Tibial artery (tissue), 4 donors: ENCODE measurements at regions not wholly inside any gene's neighbourhood (a gene's known extent, or its start where the extent isn't known, plus 50 kb on each side); places are given as distances from the start of the nearest gene placed in this dataset.
"Not testable (repeated sequence)": the region's sequence is repeated elsewhere in the genome, so short reads cannot be mapped to it uniquely, and the experiment has no call there.

Experiments used
- DNase-seq, 2 donors: peaks; one replicate each; pipeline ENCODE4 v3.0.0-alpha.2; 2019
- H3K27ac ChIP-seq, 2 donors: fragments of 200-600 bp; sonication (generic) in 1 of 2; 1 replicate in 1 of 2; 2 replicates in 1 of 2; pipeline ENCODE4 v1.5.1; 2018 to 2019; ENCODE audit warnings: mild to moderate bottlenecking in 1 of 2
- H3K27me3 ChIP-seq, 2 donors: fragments of 200-600 bp; sonication (generic) in 1 of 2; one replicate each; pipeline versions ENCODE4 v1.5.1 to v1.6.0; 2016 to 2019
- H3K36me3 ChIP-seq, 3 donors: fragments of 200-600 bp; sonication (generic) in 2 of 3; one replicate each; pipeline ENCODE4 v1.5.1; 2016 to 2019; ENCODE audit warnings: mild to moderate bottlenecking in 2 of 3
- H3K4me1 ChIP-seq, 4 donors: fragments of 200-600 bp; sonication (generic) in 2 of 4; 1 replicate in 3 of 4; 2 replicates in 1 of 4; pipeline ENCODE4 v1.5.1; 2016 to 2019
- H3K4me3 ChIP-seq, 2 donors: fragments of 200-600 bp; sonication (generic) in 1 of 2; 1 replicate in 1 of 2; 2 replicates in 1 of 2; pipeline ENCODE4 v1.5.1; 2018 to 2019; ENCODE audit warnings: mild to moderate bottlenecking in 2 of 2
- H3K9me3 ChIP-seq, 3 donors: fragments of 200-600 bp; sonication (generic) in 1 of 3; one replicate each; pipeline ENCODE4 v1.5.1; 2016 to 2019
- intact Hi-C: fragments of 100-400 bp; cut with DNase I; formaldehyde crosslinking; loops from one replicate; pipeline ENCODE4 v1.15.0; 2023; ENCODE audit warnings: low total_unique reads
- TF ChIP-seq, protein P1 (sequence below), 2 experiments: fragments of 200-600 bp in 1 of 2; fragments of 450-650 bp in 1 of 2; IDR thresholded peaks; one replicate each; pipeline ENCODE4 v1.5.1; 2017 to 2019; ENCODE audit warnings: antibody characterized with exemption in 2 of 2, mild to moderate bottlenecking in 1 of 2, moderate library complexity in 1 of 2

DNA sequence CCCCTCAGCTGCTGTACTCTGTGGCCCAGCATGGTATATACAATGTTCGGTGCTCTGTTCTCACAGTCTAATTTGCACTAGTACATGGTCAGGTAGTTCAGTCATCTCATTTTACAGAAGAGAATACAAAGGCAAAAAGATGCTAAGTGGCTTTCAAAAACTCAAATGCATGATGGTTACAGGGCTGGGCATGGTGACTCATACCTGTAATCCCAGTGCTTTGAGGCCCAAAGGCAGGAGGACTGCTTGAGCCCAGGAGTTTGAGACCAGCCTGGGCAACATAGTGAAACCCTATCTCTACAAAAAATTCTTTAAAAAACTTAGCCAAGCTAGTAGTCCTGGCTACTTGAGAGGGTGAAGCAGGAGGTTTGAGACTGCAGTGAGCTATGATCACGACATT is 210.5 kb upstream of the KIT start:
- intact Hi-C loops: no loop called here

DNA sequence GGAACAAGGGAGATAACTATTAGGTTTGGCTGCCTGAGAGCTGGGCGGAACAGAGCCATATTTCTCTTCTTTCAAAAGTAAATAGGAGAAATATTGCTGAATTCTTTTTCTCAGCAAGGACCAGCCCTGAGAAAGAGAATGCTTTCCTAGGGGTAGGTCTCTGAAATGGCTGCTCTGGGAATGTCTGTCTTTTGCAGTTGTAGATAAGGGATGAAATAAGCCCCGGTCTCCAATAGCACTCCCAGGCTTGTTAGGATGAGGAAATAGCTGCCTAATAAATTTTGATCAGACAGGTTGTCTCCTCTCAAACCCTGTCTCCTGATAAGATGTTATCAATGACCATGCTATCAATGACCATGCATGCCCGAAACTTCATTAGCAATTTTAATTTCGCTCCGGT is 207.8 kb upstream of the KIT start:
- DNase-seq: no peak
- Histone ChIP-seq H3K9me3 (peaks cover 0 to 11% (median 8%) of the 10 kb centered on the region in 3 donors), H3K4me3 (no peak overlapping the region), H3K27me3 (no peaks in the 10 kb centered on the region), H3K27ac (no peak overlapping the region), H3K36me3 (no peaks in the 10 kb centered on the region), H3K4me1 (no peaks in the 10 kb centered on the region)
- intact Hi-C loops: no loop called here
- TF ChIP-seq, protein P1, sequence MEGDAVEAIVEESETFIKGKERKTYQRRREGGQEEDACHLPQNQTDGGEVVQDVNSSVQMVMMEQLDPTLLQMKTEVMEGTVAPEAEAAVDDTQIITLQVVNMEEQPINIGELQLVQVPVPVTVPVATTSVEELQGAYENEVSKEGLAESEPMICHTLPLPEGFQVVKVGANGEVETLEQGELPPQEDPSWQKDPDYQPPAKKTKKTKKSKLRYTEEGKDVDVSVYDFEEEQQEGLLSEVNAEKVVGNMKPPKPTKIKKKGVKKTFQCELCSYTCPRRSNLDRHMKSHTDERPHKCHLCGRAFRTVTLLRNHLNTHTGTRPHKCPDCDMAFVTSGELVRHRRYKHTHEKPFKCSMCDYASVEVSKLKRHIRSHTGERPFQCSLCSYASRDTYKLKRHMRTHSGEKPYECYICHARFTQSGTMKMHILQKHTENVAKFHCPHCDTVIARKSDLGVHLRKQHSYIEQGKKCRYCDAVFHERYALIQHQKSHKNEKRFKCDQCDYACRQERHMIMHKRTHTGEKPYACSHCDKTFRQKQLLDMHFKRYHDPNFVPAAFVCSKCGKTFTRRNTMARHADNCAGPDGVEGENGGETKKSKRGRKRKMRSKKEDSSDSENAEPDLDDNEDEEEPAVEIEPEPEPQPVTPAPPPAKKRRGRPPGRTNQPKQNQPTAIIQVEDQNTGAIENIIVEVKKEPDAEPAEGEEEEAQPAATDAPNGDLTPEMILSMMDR (IDR thresholded peaks at IDR 0.05): no peak

More for the DNA sequence above, 210.5 kb upstream of the KIT start:
- TF ChIP-seq, protein P1 (IDR thresholded peaks at IDR 0.05): no peak
- Histone ChIP-seq H3K9me3 (peaks cover 0 to 11% (median 8%) of the 10 kb centered on the region in 3 donors), H3K27ac (no peak overlapping the region), H3K36me3 (no peaks in the 10 kb centered on the region), H3K4me3 (no peak overlapping the region), H3K27me3 (no peaks in the 10 kb centered on the region), H3K4me1 (no peaks in the 10 kb centered on the region)
- DNase-seq: no peak

DNA sequence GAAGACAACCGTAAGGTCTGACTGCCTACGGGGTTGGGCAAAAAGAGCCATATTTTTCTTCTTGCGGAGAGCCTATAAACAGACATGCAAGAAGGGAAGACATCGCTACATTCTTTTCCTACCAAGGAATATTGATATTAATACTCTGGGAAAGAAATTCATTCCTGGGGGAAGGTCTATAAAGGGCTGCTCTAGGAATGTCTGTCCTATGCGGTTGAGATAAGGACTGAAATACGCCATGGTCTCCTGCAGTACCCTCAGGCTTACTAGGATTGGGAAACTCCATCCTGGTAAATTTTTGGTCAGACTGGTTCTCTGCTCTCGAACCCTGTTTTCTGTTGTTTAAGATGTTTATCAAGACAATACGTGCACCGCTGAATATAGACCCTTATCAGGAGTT is 190.8 kb upstream of the KIT start:
- H3K27me3 ChIP-seq, H3K4me1 ChIP-seq, H3K4me3 ChIP-seq, H3K36me3 ChIP-seq, intact Hi-C loops, DNase-seq, H3K27ac ChIP-seq: not testable (repeated sequence)
- H3K9me3 ChIP-seq: peaks cover 0 to 20% (median 5%) of the 10 kb centered on the region in 3 donors

DNA sequence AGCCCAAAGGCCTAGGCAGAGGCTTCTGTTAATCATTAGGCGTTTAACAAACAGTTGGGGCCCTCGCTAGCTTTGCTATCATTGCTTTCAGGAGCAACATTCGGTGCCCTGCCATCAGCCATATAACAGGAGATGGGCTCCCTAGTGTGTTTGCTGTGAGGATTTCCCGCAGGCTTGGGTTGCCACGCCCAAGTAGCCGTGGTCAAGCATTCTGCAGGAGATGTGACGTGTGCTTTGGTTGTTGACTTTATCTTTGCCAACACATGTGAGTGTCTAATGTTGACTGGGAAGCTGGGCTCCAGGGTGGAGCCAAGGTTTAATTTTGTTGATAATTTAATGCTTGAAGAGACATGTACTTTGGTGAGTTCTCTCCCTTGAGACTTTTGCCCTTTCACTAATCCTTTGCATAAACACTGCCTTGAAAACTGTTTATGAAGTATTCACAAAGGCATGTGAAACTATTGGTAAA is 184.6 kb upstream of the KIT start:
- no peaks in the 10 kb centered on the region for H3K36me3 ChIP-seq
- TF ChIP-seq, protein P1 (IDR thresholded peaks at IDR 0.05): no peak
- H3K9me3 ChIP-seq: peaks cover 0 to 7% (median 0%) of the 10 kb centered on the region in 3 donors
- no peak for DNase-seq
- no peaks in the 10 kb centered on the region for H3K4me1 ChIP-seq
- no peak overlapping the region for H3K4me3 ChIP-seq
- no peak overlapping the region for H3K27ac ChIP-seq
- H3K27me3 ChIP-seq: no peaks in the 10 kb centered on the region
- intact Hi-C loops: no loop called here

DNA sequence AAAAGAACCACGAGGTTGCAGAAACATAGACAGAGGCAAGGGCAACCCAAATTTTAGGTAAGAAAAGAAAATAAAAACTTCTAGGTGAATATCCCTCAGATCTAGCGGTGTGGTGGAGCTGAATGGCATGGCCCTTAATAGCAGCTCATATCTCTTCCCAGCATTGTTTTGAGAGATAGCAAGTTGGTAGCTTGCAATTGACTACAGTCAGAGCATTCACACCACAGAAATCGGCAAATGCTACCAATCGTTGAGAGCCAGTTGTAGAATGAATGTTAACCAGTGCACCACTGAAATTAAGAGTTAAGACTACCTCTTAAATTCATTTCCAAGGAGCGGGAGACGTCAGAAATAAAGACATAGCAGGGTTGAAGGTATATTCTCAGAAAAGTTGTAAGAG is 184.0 kb upstream of the KIT start:
- TF ChIP-seq, protein P1 (IDR thresholded peaks at IDR 0.05): no peak
- Histone ChIP-seq H3K9me3 (peaks cover 0 to 3% (median 1%) of the 10 kb centered on the region in 3 donors), H3K4me3 (no peak overlapping the region)

DNA sequence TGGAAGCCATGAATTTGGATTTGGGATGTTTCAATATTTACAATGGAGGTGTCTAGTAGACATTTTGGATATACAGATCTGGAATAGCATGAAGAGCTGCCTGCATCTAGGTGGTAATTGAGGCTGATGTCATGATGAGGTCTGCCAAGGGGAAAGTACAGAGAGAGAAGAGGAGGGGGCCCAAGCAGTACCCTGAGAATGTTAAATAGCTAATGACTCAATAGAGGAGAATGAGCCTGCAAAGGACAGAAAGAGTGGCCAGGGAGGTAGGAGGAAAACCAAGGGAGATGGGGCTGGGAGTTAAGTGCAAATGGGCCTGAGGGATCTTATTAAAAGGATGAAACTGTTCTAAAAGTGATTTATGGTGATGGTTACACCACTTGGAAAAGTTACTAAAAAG is 182.2 kb upstream of the KIT start:
- H3K4me3 ChIP-seq: no peak overlapping the region
- TF ChIP-seq, protein P1 (IDR thresholded peaks at IDR 0.05): no peak
- H3K27ac ChIP-seq: no peak overlapping the region
- H3K9me3 ChIP-seq: peaks cover 0 to 7% (median 3%) of the 10 kb centered on the region in 3 donors
- H3K36me3 ChIP-seq: no peaks in the 10 kb centered on the region
- no peak for DNase-seq
- H3K27me3 ChIP-seq: no peaks in the 10 kb centered on the region
- H3K4me1 ChIP-seq: no peaks in the 10 kb centered on the region
- intact Hi-C loops: no loop called here

More for the DNA sequence above, 184.0 kb upstream of the KIT start:
- Histone ChIP-seq H3K4me1 (no peaks in the 10 kb centered on the region), H3K27ac (no peak overlapping the region), H3K27me3 (no peaks in the 10 kb centered on the region), H3K36me3 (no peaks in the 10 kb centered on the region)
- no peak for DNase-seq
- intact Hi-C loops: no loop called here
